COLO829 (cell line): ENCODE measurements at regions not wholly inside any gene's neighbourhood (a gene's known extent, or its start where the extent isn't known, plus 50 kb on each side); places are given as distances from the start of the nearest gene placed in this dataset.
A peak's percentile ranks its signal among the peaks of the same experiment; 100 is the strongest.

Experiments
- DNase-seq: peaks from one replicate; pipeline ENCODE4 v3.0.0; 2012; ENCODE audit warnings: low spot score

DNA sequence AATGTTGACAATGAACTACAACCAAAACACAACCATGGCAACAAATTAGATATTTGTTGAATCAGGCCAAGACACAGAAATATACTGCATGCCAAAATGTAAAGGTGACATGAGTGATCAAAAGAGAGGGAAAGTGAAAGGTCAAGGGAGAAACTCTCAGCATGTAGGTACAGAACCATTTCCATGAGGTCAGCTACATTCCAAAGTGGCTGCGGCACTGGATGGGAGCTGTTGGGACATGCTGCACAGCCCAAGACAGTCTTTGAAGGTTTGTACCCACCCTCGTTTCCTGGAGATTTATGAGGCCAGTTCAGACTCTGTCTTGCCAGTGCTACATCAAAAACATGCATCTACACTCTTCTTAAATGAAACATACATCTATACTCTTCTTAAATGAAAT, 579.9 kb downstream of the BMP2 start:
- no peak for DNase-seq

DNA sequence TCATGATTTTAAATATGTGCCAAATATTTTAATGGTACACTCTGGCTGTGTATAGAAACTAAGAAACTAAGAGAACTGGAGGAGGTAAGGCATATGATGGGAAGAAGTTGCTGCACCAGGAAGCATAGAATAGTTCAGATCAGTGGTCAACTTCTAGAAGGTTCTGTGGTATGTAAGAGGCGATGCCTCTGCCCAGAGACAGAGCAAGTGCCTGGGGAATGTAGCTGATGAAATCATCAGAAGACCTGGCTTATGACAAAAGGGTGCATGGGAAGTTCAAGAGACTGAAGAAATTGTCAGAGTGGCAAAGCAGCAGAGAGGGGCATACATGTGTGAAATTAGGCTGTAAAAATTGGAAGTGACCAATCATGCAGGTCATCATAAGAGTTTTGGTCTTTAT, 580.8 kb downstream of the BMP2 start:
- DNase-seq: no peak

GRCh38 chr20:7352165-7352564, 584.7 kb downstream of the BMP2 start:
- DNase-seq: peak; percentile 77

GRCh38 chr20:7355051-7355450, 585.2 kb downstream of the HAO1 start:
- DNase-seq: no peak

- no peak for DNase-seq
Observed at GRCh38 chr20:7358670-7359069, 581.6 kb downstream of the HAO1 start.

DNA sequence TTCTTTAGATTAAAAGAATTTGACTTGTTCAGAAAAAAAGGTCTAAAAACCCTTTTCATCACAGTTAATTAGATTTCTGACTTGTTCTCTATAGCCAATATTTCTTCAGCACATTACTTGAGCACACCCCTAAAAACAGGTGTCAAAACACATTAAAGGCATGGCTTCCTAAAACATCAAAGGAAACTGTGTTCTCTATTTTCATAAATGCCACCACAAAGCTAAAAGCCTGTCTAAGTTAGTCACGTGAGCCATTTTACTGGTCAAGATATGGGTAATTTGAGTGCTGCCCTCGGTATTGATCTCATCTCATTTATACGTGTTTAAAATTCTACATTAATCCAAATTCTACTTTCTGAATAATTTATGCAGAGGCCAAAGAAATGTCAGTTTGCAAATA, 580.5 kb downstream of the HAO1 start:
- no peak for DNase-seq

GRCh38 chr20:7361321-7361720, 578.9 kb downstream of the HAO1 start:
- peak; percentile 77 for DNase-seq

DNA sequence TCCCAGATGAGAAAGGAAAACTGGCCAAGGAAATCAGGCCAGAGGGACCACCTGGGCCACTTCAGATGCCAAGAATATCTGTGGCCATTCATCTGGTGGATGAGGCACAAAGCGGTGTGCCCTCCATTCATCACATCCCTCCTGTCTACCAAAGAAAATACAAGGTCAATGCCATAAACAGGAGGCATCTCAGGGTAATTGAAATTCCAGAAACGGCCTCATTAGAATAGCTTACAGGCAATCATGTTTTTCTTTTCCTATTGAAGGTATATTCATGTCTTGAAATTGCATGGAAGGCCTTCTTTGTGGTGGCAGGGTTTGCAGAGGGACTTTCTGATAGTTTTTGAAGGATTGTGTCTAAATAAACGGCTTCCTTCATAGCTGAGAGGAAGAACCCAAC, 578.3 kb downstream of the HAO1 start:
- DNase-seq: no peak

GRCh38 chr20:7362601-7363000, 577.7 kb downstream of the HAO1 start:
- no peak for DNase-seq

GRCh38 chr20:7366189-7366588, 574.1 kb downstream of the HAO1 start:
- peak; percentile 33 for DNase-seq

GRCh38 chr20:7371518-7372163, 568.6 kb downstream of the HAO1 start:
- DNase-seq: no peak

- DNase-seq: no peak
Observed at GRCh38 chr20:7375905-7376304, 564.4 kb downstream of the HAO1 start.

DNA sequence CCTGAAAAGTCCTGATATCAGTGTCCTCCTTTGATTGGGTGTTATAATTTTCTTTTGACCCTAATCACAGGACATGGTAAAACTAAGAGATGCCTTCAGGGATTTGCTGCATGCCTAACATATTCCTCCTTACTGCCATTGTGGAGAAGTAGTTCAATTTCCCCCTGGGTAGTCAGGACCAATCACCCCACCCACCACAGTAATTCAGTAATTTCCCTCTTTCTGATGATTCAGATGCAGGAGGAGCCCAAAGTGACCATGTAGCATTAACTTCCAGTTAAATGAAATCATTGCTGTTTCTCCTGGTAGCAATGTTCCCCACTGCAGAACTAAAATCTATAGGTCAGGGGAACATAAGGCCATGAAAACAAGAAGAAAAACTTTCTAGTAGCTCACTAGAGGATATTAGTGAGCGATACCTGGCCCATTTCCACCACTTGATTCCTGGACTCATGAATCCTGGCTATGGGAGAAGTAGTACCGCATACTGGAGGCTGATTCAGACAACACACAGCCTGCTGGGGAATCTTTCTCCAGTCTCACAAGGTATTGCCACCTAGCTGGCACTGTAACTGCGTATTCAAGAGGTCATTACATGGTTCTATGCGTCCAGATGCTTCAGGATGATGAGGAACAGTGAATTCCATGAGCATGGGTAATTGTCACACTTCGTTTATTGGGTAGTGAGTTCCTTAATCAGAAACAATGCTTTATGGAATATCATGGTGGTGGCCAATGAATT, 561.2 kb downstream of the HAO1 start:
- no peak for DNase-seq

DNA sequence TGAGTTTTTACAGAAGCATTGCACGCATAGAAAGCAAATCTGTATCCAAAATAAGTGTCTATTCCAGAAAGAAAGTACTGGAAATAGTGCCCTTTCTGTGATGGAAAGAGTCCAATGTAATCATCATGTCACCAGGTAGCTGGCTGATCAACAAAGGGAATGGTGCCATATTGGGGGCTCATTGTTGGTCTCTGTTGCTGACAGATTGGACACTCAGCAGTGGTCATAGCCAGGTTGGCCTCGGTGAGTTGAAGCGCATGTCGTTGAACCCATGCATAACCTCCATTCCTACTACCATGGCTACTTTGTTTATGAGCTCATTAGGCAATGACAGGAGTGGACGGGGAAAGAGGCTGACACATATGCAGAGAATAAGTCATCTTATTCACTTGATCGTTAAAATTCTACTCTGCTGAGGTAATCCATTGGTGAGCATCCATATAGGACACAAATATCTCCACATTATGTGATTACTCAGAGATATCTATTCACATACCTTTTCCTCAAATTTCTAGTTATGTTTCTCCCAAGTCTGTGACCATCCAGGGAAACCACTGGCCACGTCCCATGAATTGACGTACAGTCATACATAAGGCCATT, 560.5 kb downstream of the HAO1 start:
- no peak for DNase-seq

- no peak for DNase-seq
Observed at GRCh38 chr20:7383216-7383615, 557.0 kb downstream of the HAO1 start.

DNA sequence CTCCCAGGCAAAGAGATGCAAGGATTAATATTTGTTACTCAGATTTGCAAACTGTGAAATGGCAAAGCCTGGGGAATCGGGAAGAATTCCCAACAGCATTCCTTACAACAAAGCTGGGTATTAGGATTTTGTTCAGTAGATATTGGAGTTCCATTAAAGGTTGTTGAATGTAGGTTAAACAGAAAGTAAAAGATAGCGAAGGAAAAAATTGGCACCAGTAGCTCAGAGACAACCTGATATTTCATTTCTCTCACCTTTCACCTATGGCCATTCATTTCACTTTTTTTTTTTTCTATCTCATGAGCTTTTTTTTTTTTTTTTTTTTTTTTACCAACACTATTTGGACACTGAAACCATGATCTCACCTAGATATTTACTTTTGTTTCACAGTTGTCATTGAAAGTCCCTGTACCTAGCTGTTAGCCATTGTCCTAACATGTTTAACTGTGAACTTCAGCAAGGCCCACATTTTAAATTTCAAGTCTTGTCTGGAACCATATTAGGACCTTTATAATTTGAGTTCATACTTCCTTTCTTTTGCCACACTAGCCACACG, 552.5 kb downstream of the HAO1 start:
- DNase-seq: no peak

GRCh38 chr20:7389216-7389615, 551.0 kb downstream of the HAO1 start:
- no peak for DNase-seq

- DNase-seq: peak; percentile 24
Observed at GRCh38 chr20:7392542-7393206, 547.6 kb downstream of the HAO1 start.

DNA sequence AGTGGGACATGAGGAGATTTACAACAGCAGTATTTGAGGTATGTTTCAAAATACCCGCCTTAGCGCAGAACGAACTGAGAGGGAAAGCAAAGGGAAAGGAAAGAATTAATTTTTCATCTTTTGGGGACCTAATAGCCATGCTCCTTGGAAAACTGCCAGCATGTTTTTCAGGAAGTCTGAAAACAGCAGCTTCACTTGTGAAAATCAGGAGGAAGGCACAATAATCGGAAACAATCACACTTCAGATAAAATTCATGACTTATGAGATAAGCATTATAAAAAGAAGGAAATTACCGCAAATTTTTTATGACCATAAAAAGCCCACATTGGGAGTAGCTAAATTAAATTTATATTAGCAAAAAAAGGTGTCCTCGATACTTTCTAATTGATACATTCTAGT, 541.1 kb downstream of the HAO1 start:
- DNase-seq: no peak

GRCh38 chr20:7399575-7399974, 540.7 kb downstream of the HAO1 start:
- no peak for DNase-seq

DNA sequence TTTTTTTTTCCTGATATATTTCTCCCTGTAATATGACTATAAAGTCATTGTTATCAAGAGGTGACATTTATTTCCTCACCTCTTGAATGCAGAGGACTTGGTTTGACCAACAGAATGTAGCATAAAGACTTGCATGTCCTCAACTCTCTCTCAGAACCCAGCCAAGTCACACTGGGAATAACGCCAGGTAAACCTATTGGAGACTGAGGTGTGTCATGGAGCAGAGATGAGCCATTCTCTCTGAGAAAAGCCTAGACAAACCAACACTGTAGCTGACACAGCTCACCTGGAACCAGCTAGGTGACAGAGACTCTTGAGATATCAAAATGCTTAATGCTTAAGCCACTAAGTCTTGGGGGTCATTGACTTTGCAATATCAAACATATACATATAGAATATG, 533.6 kb downstream of the HAO1 start:
- no peak for DNase-seq

DNA sequence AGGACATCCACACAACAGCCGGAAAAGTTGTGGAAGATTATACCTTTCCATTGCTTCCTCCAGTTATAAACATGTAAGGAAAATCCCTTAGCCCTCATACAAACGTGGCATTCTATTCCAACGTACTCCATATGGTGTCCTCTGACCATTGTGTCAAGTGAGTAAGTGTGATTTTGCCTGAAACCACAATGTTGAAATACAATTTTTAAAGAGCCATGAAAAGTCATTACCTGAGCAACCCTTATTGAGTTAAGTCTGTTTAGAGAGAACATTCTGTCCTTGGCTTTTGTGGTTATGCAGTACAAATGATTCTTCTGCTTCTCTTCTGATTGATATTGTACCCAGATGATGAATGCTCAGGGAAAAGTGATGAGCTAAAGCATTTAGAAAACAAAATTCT, 530.1 kb downstream of the HAO1 start:
- DNase-seq: no peak

DNA sequence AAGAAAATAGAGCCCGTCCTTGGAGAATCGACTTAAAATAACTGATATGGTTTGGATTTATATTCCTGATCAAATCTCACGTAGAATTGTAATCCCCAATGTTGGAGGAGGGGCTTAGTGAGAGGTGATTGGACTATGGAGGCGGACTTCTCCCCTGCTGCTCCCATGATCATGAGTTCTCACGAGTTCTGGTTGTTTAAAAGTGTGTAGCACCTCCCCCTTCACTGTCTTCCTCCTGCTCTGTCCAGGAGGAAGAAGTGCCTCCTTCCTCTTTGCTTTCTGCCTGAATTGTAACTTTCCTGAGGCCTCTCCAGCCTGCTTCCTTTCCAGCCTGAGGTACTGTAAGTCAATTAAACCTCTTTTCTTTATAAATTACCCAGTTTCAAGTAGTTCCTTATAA, 529.2 kb downstream of the HAO1 start:
- DNase-seq: no peak
